ENCODE measurements at regions not wholly inside any gene's neighbourhood (a gene's known extent, or its start where the extent isn't known, plus 50 kb on each side); places are given as distances from the start of the nearest gene placed in this dataset.

- TF ChIP-seq CTCF (IDR thresholded peaks at IDR 0.05 in 2 of 3, conservative IDR thresholded peaks at IDR 0.05 in 1 of 3; ENCODE audit: control insufficient read depth in 2 of 3, extremely low read depth in 1 of 3, insufficient read depth in 1 of 3, low read depth in 3 of 3, low read length in 3 of 3) (no peak), EP300 (IDR thresholded peaks at IDR 0.05; ENCODE audit: borderline replicate concordance in 1 of 2, control insufficient read depth in 1 of 2, low read depth in 2 of 2, low read length in 2 of 2) (no peak), POLR2A (IDR thresholded peaks at IDR 0.05; ENCODE audit: low read depth, low read length) (no peak), SKIL (IDR thresholded peaks at IDR 0.05; ENCODE audit: low read depth, poor library complexity, severe bottlenecking) (no peak), CEBPB (IDR thresholded peaks at IDR 0.05; ENCODE audit: borderline replicate concordance in 1 of 2, low read depth in 2 of 2, low read length in 2 of 2) (no peak), ZBTB33 (IDR thresholded peaks at IDR 0.05) (no peak), SP1 (IDR thresholded peaks at IDR 0.05; ENCODE audit: low read depth, low read length) (no peak)
These were observed 158.1 kb upstream of the CXorf66 start for GRCh38 chrX:140123446-140123845.
